HG03432 (cell line): ENCODE measurements at regions not wholly inside any gene's neighbourhood (a gene's known extent, or its start where the extent isn't known, plus 50 kb on each side); places are given as distances from the start of the nearest gene placed in this dataset.

Experiments
- ATAC-seq: cut with Tn5 transposase; IDR thresholded peaks from one replicate; pipeline ENCODE4 v1.9.1; 2021; ENCODE audit warnings: mild to moderate bottlenecking, moderate library complexity; ENCODE audit not compliant: unreplicated experiment

DNA sequence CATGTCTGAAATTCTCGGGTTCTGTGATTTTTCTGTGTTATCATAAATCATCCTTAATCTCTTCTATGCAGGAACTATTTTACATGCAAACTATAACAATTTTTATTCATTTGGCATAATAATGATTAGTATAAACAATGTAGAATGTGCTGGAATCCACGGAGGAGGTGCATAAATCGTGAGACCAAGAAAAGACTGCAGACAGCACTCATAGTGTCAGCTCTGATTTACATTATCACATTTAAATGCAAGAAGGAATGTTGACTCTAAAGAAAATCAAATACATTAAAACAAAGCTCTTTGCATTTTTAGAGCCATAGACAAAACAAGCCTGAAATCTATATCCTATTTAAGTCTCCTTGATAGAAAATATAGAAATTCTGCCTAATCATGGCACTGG, 501.7 kb upstream of the STXBP6 start:
- ATAC-seq: no peak

DNA sequence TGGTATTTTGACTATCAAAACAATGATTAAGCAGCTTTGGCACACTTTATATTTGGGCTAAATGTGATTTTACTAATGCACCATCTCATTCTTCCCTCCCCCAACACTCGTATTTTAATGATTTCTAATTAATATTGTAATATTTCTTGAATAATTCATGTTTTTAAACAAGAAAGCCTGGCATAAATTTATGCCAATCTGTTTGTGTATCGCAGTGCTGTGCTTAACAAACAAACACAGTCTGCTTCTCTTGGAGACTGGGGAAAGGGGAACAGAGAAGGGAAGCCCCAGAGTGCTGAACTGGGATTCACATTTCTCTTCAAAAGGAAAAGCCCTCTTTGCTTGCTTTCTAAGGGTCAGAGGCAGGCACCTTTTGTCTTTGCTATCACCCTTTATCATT, 496.9 kb upstream of the STXBP6 start:
- ATAC-seq: no peak

DNA sequence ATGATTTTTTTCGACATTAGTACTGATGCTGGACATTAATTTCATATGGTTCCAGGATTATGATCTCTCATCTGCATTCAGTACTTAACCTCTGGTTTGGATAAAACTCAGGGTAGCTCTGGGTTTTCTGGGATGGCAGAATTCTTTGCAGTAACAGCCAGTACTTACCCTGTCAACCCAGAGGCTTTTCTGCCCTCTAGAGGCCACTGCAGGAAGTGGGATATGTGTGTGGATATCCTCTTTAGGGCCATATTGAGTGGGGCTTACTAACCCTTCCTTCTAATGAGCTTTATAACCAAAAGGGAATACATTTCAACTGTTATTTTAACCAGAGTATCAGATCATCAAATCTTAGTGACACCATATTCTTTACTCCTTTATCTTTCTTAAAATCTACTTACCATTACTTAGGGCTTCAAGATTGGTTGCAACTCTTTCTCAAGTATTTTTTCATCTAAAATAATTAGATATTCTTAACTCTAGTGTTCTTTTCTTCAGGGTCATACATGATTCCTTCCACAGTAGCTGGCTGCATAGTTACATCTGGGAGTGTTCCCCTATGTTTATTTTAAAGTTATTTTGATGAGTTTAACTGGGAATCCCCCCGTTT, 488.0 kb upstream of the STXBP6 start:
- peak; percentile 55 for ATAC-seq

DNA sequence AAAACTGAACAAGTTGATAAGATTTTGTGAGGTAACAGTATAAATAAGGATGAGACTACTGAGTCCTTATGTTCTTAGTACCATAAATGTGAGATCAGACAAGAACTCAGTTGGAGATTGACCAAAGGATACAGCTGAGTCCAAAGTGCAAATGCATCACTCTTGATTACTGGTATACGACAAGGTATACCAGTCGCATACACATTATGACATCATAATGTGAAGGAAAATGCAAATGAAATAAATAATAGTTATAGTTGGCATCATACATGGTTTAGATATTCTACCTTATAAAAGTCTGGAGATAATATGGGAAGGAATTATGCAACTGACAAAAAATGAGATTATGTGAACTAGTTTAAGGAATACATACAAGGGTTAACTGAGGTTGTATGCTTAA, 476.3 kb upstream of the STXBP6 start:
- ATAC-seq: no peak

DNA sequence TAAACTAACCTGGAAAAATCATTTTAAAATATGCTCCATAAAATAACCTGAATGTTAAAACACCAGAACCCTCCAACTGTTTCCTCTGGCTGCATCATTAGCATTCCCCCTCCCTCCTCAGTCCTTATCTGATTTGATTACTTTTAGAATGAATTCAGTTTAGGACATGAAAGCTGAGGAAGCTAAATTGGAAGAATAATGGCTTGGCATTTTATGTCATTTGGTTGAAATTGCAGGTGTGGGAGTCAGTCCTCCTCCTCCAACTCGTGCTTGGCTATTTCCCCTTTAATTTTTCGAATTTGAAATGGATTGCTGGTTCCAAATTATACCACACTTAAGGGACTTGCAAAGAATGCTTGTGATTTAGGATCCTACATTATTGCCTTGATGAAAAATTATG, 473.0 kb upstream of the STXBP6 start:
- ATAC-seq: no peak

DNA sequence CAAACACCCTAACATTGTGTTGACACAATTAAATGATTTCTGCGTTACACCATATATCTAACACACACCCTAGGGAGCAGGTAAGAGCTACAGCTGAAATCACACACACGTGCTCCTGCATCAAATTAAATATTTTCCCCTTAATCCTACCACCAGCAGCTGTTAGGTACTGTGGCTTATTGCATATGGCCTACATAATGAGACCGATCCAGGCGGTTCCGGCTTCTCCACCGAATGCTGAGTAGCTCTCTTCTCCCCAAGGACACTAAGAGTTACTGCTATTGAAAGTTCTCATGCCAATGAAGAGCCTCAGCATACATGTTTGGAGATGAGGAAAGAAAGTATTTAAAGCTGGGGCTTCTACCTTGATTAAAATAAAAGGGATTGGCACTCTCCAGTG, 472.2 kb upstream of the STXBP6 start:
- no peak for ATAC-seq

DNA sequence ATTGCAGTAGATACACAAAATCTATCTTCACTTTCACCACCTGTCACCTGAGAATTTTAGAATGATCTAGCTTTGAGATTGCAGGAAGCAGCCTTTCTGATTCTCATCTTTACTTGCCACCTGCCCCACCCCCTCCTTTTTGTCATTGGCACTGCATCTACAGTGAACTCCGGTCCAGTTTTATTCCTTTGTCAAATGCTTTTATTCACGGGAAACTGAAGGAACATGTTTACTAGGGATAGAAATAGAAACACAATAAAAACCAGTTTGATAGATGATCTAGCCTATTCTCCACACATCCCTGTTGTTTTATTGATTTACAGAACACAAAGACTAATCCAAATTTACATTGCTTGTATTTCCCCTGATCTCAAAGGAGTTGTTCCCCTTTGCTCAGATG, 471.7 kb upstream of the STXBP6 start:
- ATAC-seq: no peak

DNA sequence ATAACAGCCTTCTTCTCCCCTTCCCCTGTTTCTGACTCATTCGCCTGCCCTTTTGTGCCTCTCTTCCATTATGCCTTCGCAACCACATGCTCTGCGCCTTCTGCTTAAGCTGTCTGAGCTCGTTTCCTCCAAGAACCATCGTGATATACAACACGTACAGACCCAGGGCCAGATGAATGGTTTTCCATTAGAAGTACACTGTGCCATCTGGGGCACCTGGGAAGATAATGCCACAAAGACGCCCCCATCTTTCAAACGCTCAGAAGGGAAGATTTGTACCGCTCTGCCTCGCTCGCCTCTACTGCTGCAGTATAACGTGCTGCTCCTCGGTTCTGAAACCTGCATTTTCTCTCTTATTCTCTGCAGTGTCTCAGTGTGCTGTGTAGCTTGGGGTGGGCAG, 470.9 kb upstream of the STXBP6 start:
- no peak for ATAC-seq

DNA sequence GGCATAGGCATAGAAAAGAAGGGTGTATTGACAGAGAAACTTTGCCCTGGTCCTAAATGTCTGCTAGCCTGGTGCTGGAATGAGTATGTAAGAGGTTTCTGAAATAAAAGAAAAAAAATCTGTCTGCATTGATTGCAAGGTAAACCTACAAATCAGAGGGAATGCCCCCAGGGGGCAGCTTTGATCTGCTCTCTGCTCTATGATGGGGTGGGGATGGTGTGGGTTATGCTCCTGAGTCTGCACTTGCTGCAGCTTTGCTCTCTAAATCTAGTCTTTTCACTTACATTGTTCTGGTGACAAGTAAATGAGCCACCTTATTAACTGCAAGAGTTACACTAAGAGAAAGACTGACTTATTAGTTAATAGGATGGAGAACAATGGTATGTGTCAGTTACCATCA, 468.4 kb upstream of the STXBP6 start:
- ATAC-seq: no peak

DNA sequence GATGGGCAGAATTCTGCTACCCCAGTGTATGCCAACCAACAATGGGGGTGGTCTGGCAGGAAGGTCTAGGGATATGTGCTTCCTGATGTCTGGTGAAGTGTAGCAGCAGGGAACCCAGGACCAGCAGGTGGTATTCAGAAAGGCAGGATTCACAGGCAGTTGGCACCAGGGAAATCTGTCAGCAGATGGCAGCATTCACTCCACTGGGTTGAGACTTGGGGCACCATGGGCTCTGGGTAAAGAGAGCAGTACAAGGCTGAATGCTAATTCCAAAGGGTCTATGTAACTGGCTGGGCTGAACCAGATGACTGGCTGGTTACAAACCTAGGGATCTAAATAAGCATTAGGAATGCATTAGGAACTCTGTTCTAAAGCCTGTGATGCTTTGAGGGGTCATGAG, 466.9 kb upstream of the STXBP6 start:
- no peak for ATAC-seq

DNA sequence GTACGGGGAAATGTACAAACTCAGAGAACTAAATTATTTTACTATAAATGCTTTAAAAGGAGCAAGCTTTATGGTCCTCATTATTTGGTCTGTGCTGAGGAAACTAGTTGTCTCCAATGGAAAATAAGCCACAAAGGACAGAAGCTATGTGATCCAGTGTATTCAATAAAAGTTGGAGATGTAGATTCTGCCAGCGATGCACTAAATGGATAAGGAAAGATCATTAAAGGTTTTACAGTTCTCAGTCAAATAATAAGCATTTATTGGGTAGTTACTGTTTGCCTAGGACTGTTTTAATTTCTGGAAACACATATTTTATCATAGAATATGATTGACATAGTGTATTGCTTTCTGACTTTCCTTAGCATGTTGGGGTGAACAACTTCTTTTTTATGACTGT, 458.9 kb upstream of the STXBP6 start:
- no peak for ATAC-seq

DNA sequence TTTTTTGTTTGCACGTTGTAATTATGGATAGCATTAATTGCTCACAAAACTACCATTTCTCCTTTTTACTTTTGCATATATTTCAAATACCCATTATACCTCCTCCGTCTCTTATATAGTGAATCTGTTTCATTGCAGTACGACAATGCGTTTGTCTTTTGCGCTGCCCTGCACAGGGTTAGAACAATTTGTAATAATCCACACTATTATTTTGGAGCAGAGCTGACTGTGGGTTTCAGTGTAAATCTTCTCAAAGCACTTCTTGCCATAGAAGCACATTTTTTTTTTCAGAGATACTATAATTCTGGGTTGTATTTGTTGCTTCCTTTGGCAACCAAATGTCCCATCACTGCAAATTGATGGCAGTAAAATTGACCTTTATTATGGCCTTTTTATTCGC, 451.8 kb upstream of the STXBP6 start:
- ATAC-seq: no peak

DNA sequence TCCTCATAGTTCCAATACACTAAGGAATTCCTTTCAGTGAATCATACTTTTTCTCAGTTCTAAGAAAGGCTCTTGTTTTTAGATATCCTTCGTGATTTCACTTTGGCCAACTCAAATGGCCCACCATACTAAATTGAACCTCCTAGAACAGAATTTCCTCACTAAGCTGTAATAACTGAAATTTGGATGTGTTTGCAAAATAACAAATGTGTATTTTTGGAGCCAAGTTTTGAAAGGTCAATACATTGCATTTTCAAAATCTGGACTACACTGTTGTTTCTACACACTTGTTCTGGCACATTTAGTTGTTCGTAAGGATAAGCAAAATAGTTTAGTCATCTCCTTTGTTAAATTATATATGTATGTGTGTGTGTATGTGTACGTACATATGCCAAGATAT, 439.0 kb upstream of the STXBP6 start:
- ATAC-seq: no peak

DNA sequence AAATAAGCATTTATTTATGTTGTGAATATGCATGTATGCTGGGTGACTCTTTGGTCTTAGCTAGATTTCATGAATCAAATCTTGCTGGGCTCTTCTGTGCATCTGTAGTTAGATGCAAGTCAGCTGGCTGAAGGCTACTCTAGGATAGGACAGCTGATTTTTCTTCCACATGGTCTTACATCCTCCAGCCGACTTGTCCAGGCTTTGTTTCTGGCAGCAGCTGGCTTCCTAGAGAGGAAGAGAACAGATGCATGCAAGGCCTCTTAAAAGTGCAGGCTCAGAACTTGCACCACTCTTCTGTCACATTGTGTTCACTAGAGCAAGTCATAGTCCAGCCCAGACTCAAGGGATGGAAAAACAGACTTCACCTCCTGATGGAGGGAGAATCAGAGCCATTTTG, 435.4 kb upstream of the STXBP6 start:
- no peak for ATAC-seq

DNA sequence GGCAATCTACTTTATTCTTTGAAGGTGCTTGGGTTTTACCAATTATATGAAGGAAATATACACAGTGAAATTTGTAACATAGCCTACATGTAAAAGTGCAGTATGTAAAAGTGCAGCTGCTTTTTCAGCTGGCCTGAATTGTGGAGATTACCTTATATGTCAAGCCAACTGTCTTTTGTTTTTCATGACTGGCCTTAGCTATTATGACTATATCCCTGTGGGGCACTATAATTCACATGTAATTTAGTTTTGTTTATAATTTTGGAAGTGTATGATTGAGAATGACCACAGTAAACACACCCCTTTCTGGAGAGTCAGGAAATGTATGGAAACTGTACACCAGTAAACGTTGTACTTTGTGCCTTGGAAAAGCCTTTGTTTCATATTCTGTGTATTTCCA, 435.0 kb upstream of the STXBP6 start:
- no peak for ATAC-seq

DNA sequence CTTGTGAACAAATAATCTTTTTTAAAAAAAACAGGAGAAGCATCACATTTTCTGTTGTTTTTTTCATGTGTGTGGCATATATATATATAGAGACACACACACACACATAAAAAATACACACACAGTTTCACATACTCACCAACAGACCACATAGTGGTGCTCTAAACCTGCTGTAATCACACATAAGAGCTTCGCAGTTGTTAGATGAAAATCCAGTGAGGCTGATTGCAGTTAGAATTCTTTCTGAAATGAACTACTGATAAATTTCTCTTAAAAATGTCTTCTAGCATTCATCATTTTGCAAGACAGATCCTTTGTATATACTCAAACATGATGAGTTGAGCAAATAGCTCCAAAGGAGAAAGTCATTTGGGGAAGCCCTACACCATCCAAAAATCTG, 434.3 kb upstream of the STXBP6 start:
- no peak for ATAC-seq

DNA sequence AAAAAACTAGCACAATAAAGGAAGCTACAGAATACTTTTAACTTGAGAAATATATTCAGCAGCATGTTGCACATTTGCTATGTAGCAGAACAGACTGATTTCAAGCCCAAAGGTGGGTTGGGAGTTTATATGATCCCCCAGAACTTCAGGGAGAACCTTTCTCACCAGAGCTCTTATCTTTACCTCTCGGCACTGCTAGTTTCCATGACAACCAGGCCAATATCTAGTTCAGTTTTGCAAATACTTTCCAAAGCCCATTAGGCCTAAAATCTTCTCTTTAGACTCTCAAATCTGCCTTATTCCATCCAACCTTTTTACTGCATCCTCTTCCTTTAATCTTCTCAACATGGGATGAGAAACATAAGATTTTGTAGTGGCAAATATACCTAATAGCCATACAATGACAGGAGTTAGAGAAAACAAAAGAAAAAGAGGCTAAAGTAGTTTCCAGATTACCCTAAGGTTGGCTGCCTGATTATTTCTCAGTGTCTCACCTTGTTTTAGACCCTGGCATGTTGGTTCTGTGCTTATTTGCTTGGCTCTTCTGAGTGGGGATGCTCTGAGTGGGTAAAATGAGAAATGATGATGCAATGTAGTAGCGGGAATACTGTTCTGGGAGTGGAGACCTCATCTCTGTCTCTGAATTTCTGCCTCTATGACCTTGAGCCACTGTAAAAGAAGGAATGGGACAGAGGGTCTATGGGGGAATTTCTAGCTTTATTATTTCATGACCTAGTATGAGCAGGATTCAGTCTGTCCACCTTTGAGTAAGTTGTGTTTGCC, 427.6 kb upstream of the STXBP6 start:
- ATAC-seq: no peak

DNA sequence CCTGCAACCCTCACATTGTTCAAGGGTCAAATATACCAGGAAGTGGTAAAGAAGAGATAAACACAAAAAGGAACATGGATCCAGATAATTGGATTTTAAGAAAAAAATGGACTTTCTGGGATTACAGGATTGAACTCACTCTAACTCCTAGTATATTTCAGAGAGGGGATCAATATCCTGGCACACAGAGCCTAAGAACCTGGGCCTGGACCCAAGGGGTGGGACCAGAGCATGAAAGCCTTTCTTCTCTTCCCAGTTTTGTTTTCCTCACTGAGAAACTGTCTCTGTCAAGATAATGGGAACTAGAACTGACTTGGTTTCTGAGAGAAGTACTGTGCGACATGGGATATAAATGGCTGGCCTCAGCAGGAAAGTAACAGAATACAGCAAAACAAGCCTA, 422.8 kb upstream of the STXBP6 start:
- no peak for ATAC-seq

DNA sequence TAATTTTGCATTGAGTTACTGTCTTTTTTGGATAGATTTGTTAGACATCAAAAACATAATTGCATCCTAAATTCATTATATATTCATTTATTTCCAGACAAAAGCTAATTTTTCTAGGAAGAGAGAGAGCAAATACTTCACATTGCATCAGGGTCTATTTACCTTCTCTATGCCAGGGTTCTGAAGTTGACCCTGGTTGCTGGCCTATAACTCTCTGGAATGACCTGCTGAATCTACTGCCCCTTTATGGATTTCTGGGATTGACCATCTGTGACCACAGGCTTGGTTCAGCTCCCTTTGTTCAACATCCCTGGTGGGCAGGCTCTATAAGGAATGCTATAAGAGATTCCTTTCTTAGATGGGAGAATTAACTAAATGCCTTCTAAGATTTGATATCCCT, 414.8 kb upstream of the STXBP6 start:
- ATAC-seq: no peak

DNA sequence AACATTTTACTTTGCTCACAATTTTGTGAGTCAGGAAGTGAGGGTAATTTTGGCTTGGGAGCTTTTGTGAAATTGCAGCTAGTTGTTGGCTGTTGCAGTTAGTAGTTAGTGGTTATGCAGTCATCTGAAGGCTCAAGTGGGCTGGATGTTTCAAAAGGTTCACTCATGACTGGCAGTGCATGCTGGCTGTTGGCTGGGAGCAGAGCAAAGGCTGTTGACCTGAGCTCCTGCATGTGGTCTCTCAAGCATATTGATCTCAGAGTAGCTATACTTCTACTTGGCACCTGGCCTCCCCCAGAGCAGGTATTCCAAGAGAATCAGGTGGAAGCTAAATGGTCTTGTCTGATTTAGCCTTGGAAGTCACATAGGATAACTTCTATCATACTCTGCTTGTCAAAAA, 414.1 kb upstream of the STXBP6 start:
- no peak for ATAC-seq

DNA sequence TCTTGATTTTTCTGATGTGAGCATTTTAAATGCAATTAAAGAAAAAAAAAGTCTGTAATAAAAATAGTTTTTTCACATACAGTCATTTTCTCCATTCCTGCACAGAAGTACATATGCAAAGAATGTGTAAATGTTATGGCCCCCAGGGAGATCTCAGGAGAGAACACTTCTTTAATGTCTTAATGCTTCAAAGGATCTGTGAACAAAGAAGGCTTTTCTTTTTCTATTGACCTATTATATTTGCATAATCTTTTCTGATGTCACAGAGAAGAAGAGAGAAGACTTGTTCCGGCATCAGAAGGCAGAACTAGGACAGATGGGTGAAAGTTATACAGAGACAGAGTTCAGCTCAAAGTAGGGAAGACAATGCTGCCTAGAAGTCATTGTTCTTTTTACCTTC, 413.5 kb upstream of the STXBP6 start:
- ATAC-seq: no peak

DNA sequence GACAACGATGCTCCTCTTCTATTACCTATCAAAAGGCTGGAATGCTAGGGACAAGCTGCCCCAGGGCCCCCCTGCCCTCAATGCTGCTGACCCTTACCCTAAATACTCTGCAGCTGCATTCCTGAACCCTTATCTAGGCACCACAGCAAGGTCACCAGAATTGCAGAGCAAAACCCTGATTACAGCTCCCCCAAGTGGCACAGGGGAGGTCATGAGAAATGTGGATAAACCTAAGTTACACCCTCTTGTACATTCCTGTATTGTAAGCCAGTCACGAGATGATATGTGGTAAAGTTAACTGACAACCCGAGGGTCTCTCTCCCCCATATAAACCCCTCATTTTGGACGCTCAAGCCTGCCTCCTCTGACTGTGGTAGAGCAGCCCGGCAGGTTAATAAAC, 411.8 kb upstream of the STXBP6 start:
- no peak for ATAC-seq

DNA sequence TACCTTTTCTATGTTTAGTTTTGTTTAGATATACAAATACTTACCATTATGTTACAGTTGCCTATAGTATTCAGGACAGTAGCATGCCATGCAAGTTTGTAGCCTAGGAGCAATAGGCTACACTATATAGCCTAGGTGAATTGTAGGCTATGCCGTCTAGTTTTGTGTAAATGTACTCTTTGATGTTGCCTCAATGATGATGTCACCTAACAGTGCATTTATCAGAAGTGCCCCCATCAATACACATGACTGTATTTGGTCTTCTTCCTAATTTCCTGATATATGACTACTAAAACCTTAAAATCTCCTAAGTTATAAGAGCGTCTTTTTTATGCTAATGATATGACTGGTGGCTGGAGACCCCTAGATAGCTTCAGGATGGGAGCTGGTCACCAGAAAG, 394.4 kb upstream of the STXBP6 start:
- no peak for ATAC-seq
